Stimulated activated CD4-positive, alpha-beta T cell treated with anti-CD3 and anti-CD28 coated beads, TNF-alpha, amount 100 ng/mL, for 24 hours (primary cell): ENCODE measurements at regions not wholly inside any gene's neighbourhood (a gene's known extent, or its start where the extent isn't known, plus 50 kb on each side); places are given as distances from the start of the nearest gene placed in this dataset.

Experiments
- DNase-seq, 3 experiments: peaks; one replicate each; pipeline ENCODE4 v3.0.0-alpha.2; 2020; ENCODE audit warnings: low read depth in 3 of 3

DNA sequence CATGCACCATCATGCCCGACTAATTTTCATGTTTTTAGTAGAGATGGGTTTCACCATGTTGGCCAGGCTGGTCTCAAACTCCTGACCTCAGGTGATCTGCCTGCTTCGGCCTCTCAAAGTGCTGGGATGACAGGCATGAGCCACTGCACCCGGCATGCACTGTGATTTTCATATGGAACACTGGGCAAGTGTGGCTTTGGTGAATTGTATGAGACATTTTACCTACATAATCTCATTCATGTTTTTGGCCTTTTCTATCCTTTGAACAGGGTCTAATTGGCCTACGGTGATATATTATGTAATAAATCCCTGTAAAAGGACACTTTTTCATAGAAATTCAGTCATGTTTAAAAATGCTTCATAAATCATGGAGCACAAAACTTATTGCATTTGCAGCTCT, 128.7 kb upstream of the SEMA6A start:
- no peak for DNase-seq

DNA sequence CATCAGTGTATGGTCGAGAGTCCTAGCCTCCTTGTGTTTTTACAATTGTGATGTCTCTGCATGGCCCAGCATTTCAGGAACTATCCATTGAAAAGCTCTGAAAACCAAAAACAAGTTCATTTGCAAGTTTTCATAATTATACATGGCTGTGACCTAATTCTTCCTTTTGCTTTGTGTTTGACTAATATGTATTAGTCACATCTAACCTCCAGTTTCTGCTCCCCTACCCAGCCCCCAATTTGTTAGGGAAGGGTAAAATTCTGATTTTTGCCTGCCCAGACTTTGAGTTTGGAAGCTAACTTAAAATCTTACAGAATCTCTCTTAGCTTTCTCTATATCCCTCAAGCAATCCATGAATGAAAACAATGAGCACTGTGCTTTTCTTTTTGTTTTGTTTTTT, 128.2 kb upstream of the SEMA6A start:
- no peak for DNase-seq

DNA sequence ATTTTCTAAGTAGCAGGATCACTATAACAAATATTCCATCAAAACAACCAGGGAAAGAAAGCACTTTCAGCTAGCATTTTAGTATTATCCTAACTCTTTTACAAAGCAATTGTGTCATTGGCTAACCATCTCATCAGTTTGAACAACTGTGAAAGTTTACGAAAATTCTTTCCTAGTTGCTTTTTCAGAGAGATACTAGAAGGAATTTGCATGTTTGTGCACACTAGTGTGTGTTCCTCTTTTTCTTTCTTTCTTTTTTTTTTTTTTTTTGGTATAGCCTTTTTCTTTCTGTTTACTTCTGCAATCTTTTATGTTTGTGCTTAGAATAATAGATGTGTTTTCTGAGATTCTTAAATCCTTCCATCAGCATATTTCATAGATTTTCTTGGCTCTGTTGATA, 124.7 kb upstream of the SEMA6A start:
- DNase-seq = no peak

DNA sequence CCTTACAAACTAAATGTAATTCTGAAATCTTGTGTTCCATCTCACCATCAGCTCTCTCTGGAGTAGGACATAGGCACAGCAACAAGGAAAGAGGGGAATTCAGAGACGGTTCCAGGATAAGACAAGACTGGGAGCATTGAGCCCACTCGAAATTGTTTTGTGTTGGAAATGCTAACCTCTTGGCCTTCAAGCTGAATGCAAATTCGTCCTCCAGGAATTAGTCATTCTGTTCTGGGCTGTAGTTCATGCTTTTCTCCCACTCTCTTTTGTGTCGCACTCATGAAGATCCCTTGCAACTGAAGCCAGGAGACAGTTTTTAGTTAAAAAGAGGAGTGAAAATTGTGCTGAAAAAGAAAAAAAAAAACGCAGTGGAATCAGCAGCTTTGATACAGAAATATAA, 121.7 kb upstream of the SEMA6A start:
- DNase-seq = no peak

DNA sequence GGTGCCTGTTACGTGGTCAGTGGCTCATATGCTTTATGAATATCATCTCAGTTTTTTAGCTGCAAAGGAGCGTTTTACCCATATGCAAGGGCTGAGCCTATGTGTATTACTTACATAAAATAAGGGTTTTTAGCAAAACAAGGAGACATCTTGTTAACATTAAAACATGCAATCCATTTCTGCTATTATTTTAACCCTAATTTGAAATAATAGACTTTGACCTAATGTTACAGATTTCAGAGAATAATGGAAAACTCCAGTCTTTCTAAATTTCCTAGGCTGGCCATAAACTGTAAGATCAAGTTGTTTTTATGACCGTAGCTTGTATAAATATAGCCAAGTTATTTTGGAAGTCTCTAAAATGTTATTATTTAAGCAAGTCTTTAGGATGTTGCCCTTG, 121.1 kb upstream of the SEMA6A start:
- no peak for DNase-seq

DNA sequence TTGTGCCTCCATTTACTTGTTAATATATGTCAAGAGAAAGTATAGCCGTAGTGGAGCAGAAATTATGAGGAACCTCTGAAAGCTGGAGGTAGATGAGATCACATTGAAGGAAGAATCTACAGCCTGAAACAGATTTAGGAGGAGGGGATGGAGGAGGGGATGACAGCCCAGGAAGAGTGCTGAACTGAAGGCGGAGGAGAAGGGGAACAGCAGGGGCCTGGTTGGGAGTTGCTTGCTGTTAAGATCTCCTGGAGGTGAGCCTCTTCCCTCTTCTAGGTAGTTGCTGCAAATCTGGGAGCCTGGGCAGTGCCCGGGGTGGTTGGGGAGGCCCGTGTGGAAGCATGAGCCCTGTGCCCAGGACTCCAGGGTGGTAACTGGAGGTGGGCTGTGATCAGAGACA, 111.8 kb upstream of the SEMA6A start:
- DNase-seq = no peak

DNA sequence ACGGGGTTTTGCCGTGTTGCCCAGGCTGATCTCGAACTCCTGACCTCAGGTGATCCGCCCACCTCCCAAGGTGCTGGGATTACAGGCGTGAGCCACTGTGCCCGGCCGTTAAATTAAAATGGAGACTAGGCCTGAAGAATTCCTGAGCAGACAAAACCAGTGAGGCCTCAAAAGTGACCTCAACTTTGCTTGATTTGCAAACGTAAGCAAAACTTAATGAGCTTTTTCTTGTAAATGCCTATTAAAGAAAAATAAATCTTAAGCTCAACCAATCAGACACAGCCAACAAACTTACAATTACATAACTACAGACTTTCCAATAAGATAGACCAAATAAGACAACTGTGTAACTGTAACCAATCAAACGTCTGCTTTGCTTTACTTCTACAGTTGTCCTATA, 111.3 kb upstream of the SEMA6A start:
- DNase-seq = no peak

DNA sequence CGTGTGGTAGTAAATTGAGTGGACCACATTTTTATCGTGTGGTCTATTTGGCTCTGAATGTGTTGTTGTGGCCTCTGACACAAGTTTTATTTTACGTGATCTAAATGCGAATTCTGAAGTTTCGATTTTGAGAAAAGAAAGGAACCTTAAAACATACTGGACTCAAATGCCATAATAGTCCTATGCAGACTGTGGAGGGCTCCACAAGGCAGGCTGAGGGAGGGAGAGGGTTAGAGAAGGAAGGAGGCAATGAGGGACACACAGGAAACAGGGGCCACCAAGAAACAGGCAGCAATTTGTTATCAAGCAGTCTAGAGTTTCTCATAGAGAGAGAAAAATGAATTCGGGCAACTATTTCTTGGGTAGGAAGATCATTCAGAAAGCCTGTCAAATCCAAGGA, 110.4 kb upstream of the SEMA6A start:
- no peak for DNase-seq

DNA sequence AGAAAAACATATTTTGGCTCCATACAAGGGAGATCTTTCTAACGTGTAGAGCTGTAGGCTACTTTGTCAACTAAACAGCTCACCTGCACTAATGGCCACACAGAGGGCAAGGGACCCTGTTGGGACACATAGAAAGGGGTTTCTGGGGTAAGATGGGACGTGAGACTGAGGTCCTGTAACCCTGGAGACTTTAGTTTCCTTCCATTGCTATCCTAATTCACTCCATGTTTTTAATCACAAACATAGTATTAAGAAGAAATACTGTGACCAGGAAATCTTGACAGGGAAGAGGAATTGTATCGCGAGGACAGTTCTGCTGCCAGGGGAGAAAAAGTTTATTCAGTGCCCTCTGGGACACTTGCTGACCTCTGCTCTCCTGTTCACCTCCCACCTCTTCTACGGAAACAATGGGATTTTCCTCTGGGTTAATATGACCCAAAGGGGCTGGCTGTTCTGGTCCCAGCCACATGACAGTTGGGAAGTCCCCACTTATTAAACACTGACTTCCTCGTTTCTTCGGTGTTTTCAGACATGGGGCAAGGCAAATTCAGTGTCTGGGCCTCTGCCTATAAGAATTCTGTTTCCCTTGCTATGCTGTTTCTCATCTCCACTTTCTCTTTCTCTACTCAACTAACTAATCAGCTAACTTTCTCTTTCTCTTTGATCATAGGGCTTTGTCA, 106.9 kb upstream of the SEMA6A start:
- DNase-seq = no peak

DNA sequence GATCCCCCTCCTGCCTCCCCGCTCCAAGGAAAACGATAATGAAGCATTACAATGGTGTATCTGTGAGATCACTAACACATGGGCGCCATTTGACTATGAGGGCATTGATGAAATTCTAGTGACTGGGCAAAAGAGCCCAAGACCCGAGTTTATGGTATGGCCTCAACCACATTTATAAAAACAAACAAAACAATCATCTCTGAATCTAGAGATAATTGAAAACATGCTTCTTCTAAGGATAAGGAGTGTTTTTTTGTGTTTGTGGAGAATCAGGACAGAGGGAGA, 100.9 kb upstream of the SEMA6A start:
- no peak for DNase-seq

DNA sequence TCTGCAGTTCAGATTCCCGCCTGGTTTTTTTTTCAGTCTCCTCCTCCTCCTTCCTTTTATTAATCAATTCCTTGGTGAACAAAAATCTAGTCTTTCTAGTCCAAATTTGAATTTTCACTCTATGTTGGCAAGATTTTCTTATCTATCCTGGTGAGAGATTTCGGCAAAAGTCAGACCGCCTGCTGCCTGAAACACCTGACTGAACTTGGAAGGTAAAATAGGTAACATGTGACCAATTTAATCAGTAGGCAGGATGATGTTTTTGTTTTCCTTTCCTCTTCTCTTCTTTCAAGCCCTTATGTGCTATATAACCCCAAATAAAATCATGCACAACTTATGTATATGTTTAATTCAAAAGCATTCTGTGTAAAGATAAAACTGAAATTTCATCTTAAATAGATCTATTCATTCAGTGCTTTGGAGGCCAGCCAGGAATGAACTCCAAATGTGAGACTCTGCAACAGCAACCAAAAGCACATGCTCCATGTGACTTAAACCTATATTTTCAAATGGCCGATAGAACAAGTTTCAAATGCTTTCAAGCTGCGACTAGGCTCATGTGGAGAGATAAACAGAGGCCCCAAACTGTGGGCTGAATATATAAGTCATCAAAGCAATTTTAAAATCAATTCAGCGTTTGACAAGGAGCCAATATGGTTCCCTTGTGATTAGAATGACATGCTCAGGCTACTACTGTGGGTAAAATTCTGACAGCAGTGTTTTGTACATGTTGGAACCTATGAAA, 100.4 kb upstream of the SEMA6A start:
- no peak for DNase-seq

DNA sequence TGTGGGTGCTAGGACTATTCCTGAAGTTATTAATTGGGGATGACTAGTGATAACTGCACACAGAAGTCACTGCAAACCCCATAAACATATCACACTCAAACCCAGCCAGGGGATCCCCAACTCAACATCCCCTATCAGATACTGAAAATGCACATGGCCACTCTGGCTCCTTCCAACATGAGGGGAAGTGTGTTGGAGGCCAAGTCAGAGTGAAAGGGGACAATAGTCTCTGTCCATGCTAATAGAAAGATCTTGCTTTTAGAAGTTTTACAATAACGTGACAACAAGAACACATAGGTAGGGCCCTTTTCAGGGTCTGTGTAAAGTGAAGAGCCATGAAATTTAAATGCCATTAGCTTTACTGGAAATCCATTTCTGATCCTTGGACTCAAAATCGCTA, 98.8 kb upstream of the SEMA6A start:
- no peak for DNase-seq

DNA sequence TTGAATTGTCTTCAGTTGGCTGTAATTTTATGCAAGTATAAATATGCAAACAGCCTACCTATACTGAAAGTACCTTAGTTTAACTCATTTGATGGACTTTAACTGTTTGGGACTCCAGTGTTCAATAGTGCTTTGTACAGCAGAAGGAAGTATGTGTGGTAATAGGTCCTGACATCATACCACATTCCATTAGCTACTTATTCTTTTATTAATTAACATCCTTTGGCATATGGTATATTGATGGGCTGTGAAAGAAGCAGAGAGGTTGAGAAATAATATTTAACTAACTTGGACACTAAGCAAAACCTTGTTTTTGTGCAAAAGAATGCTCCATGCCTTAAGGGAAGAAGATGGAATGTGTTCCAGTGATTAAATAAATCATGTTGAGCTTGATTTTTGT, 97.6 kb upstream of the SEMA6A start:
- DNase-seq = no peak

DNA sequence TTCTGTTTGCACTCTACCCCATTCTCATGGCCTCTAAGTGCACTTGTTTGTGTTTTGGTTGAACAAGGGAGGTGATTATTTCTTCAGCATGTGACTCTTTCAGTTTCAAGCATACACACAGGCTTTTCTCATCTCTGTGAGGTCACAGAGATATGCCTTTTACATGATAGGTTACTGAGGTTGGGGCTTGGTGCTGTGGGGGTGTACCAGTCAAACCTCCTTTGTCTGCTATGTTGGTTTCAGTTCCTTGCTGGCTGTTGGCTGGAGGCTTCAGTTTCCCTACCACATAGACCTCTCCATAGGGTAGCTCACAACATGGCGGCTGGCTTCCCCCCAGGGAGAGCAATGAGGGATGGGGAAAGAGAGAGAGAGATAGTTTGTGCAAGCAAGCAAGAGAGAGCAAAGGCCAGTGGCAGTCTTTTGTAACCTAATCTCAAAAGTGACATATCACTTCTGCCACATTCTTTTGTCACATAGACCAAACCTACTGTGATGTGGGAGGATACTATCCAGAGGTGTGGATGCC, 96.7 kb upstream of the SEMA6A start:
- no peak for DNase-seq

DNA sequence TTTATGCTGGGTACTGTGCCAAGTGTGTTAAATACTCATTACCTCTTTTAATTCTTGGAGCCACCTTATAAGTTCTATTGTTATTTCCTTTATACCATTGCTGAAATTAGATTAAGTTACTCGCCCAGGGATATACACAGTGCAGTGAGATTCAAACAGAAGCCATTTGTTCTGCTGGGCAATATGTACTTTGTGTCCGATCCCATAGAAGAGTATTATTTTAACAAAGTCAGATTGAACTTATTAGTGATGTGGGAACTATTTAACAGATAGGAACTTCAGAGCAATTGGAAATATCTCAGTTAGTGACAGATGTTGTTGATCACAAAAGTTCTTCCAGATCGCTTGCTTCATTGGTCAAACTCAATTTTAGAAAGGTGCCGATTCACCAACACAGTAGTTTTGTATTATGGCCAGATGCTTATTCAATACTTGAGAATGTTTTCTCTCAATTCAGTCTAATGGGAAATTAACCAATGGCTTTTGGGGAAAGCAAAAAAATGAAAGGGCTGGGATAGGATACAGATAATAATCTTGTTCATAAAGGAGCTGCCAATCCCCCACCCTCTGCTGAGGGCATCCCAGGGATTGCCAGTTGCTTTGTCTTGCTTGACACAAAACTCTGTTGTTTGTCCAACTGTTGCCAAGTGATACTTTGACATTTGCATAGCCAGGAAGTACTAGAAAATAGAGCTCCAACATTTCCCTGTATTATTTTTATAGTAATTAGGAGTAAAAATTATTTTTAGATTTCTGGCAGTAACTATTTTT, 94.8 kb upstream of the SEMA6A start:
- DNase-seq = no peak

DNA sequence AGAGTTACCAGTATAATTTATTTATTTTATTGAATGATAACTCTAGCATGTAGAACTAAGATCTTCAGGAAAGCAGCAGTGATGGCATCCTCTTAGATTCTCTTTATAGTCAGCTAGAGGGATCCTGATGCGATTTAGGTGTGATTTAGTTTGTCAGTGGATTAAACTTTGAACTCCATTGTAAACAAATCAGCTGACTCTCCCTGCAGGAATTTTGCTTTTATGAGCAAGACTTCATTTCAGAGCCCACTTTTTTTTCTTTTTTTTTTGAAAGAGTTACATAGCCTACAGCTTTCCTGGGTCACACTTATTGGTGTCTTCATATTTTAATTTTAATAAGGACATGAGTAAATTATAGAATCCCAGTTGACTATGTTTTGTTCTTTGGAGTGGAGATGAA, 93.8 kb upstream of the SEMA6A start:
- no peak for DNase-seq

DNA sequence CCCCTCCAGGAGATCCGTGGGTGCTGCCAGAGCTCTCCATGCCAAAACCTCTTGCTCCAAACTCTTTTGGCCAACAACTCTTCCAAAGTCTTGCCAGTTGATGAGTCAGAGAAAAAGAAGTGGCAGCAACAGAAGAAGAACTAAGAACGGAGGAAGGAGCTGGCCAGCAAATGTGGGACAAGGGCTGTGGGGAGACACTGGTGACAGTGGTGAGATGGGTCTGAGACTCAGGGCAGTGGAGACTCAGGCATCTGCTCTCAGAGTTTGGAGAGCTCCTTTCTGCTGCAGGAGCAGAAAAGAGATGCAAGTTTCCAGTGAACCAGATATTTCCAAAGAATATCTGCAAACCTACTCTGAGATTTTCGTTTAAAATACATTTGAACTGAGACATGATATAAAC, 92.3 kb upstream of the SEMA6A start:
- DNase-seq = no peak

DNA sequence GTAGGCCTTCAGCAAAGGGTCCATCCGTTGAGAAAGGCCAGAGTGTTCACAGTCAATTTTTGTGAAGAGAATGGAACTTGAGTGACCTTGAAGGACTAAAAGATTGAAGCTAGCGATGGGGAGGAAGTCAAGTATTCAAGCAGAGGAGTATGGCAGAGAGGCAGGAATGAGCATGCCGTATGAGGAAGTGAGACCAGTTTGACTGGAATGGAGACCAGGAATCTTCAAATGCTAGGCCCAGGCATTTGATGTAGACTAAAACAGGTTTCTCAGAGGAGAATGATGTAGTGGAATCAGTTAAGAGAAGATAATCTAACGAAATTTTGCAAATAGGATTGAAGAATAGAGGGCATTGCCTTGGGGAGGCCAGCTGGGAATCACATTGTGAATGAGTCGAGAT, 90.4 kb upstream of the SEMA6A start:
- DNase-seq = no peak

DNA sequence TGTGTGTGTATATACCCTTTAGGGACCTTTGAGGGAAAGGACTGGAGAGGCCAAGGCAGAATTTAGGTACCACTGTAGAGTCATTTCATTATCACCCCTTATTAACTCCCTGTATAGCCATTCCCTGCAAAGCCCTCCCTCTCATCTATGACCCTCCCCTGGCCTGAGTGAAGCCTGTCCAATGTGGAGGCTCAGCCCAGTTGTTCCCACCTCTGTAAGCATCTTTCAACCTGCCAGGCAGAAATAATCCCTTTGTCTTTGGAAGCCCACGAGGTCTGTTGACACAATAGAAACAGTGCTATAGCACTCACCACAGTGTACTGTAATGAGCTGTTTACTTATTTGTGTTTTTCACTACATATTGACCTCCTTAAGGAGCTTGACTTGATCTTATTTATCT, 88.5 kb upstream of the SEMA6A start:
- DNase-seq = no peak

DNA sequence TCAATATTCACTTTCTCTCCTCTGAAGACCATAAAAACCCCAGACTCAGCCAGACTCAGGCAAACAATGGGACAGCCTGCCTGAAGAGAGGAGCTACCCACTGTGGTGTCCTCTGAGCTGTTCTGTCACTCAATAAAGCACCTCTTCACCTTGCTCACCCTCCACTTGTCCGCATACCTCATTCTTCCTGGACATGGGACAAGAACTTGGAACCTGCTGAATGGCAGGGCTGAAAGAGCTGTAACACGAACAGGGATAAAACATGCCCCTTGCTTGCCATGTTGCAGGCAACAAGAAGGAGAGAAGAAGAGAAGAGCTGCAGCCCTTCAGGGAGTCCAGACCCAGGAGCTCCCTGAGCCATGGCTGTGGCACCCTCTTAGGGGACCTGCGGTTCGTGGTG, 86.8 kb upstream of the SEMA6A start:
- DNase-seq = no peak

DNA sequence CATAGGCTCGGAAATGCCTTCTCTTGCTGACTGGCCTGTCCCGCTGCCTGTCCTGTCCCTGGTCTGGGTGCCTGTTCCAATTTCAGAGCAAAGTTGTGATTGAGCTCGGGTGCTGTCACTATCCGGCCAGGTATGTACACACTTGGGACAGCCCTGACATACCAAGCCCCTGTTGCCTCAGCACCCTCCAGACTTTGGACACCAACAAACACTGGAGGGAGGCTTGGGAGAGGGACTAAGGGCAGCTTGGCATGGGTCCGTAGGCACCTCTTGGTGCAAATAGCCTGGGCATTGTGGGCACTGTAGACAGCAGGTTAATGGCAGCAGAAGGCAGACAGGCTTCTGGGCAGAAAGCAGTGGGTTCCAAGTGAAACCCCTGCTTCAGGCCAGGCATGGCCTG, 86.3 kb upstream of the SEMA6A start:
- no peak for DNase-seq

DNA sequence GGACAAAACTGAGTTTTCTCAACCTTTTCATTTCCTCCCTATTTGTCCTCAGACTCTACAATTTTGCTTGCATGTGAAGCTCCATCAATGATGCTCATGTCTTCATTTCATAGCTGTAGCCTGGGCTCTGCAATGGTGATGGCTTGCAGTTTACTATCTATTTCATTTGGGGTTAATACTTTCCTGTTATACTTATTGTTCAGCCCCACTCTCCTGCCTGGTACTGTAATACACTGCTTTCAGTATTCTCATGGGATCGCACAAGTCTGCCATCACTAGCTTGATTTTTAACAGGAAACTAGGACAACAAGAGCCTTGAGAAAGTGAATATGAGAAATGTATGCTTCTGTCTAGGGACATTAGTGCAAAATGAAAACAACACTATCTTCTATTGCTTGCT, 84.2 kb upstream of the SEMA6A start:
- no peak for DNase-seq

DNA sequence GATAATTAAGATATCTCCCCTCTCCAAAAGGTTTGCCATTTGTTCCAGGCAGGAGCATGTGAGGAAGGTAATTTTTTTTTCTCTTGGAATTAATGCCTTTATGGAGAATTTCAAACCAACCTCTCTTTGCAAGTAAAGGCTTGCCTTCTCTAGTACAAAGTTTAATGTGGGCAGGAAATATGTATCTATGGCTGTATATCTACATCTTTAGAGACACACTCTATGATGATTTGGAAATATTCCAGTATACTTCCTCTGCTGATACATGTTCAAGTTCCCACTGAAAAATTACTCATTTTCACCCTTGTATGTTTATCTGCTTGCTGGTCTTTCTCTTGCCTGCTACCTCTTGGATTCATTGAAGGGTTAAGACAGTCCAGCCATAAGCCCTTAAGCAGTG, 83.5 kb upstream of the SEMA6A start:
- no peak for DNase-seq
